Mesodermal cell (in vitro differentiated cells): ENCODE measurements at regions not wholly inside any gene's neighbourhood (a gene's known extent, or its start where the extent isn't known, plus 50 kb on each side); places are given as distances from the start of the nearest gene placed in this dataset.

Experiments used
- H3K27ac ChIP-seq: 2 replicates; pipeline ENCODE4 v1.7.0; 2013; ENCODE audit warnings: mild to moderate bottlenecking, low read depth, low read length, moderate library complexity; ENCODE audit not compliant: severe bottlenecking
- H3K36me3 ChIP-seq: 2 replicates; pipeline ENCODE4 v1.7.1; 2013; ENCODE audit warnings: mild to moderate bottlenecking, low read length, moderate library complexity; ENCODE audit not compliant: control insufficient read depth, insufficient read depth
- H3K4me1 ChIP-seq: one replicate; pipeline ENCODE4 v1.7.1; 2013; ENCODE audit warnings: mild to moderate bottlenecking, low read length; ENCODE audit not compliant: insufficient read depth, control insufficient read depth, poor library complexity, severe bottlenecking
- H3K4me3 ChIP-seq: 2 replicates; pipeline ENCODE4 v1.7.0; 2013; ENCODE audit warnings: low read length, control low read depth, mild to moderate bottlenecking; ENCODE audit not compliant: insufficient read depth, poor library complexity, severe bottlenecking; ENCODE audit errors: extremely low read depth
- H3K9me3 ChIP-seq: 2 replicates; pipeline ENCODE4 v1.7.1; 2013; ENCODE audit warnings: mild to moderate bottlenecking, low read length, moderate library complexity; ENCODE audit not compliant: control insufficient read depth
- WGBS, 2 experiments: methylation state at CpG; one replicate each; pipeline ENCODE4 v1.1.5; 2013; ENCODE audit warnings: missing lambda C conversion rate in 2 of 2; ENCODE audit not compliant: insufficient coverage in 2 of 2; 5-methylcytosine and 5-hydroxymethylcytosine counted together

- H3K36me3 ChIP-seq: peaks cover 12% of the 10 kb centered on the region
- H3K4me1 ChIP-seq: peaks cover 48% of the 10 kb centered on the region
- peak overlapping the region; percentile 87 for H3K4me3 ChIP-seq
- peak overlapping the region; percentile 84 for H3K27ac ChIP-seq
- 1% methylated on average over 27 to 30 of the region's 64 CpGs for WGBS, 2 experiments
- no peaks in the 10 kb centered on the region for H3K9me3 ChIP-seq
Observed at GRCh38 chr17:77372444-77373298, 231.9 kb downstream of the SEC14L1 start.

GRCh38 chr17:77373299-77374169, 232.8 kb downstream of the SEC14L1 start:
- Histone ChIP-seq H3K9me3 (no peaks in the 10 kb centered on the region), H3K36me3 (peaks cover 12% of the 10 kb centered on the region), H3K4me3 (peak overlapping the region; percentile 87), H3K4me1 (peaks cover 52% of the 10 kb centered on the region), H3K27ac (peak overlapping the region; percentile 88)
- WGBS, 2 experiments: 0 to 1% methylated on average over 60 to 71 of the region's 90 CpGs

DNA sequence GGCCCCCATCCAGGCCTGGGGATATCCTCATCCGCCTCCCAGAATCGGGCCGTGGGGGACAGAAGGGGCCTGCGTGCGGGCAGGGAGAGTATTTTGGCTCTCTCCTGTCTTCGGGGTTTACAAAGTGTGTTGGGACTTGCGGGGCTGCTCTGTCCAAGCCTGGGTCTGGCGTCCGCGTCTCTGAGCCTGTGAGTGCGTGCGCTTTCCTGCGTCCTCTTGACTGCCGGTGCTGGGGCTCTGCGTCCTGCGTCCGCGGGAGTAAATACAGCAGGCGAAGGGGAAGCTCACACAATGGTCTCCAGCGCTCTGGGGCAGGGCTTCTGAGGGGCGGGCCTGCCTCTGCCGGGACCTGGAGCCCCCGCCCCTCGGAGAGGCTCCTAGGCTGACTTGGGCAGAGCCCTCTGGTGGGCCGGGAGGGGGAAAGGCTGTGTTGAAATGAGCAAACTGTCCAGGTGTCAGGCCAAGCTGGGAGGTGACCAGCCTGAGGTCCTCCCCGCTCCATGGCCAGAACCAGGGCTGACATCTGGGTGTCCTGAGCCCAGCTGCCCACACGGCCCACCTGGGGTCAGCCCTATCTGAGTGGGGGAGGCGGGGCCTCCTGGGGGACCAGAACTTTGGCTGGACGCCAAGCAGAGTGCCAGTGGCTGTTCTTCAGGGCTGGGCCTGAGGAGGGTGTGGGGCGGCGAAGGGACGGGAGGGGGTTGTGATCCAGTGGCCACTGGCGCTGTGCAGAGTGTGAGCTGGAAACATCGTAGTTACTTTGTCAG, 233.6 kb downstream of the SEC14L1 start:
- WGBS, 2 experiments: 2% methylated on average over 20 to 27 of the region's 34 CpGs
- Histone ChIP-seq H3K36me3 (peaks cover 12% of the 10 kb centered on the region), H3K27ac (peak overlapping the region; percentile 88), H3K4me3 (peak overlapping the region; percentile 87), H3K9me3 (no peaks in the 10 kb centered on the region), H3K4me1 (peaks cover 52% of the 10 kb centered on the region)

DNA sequence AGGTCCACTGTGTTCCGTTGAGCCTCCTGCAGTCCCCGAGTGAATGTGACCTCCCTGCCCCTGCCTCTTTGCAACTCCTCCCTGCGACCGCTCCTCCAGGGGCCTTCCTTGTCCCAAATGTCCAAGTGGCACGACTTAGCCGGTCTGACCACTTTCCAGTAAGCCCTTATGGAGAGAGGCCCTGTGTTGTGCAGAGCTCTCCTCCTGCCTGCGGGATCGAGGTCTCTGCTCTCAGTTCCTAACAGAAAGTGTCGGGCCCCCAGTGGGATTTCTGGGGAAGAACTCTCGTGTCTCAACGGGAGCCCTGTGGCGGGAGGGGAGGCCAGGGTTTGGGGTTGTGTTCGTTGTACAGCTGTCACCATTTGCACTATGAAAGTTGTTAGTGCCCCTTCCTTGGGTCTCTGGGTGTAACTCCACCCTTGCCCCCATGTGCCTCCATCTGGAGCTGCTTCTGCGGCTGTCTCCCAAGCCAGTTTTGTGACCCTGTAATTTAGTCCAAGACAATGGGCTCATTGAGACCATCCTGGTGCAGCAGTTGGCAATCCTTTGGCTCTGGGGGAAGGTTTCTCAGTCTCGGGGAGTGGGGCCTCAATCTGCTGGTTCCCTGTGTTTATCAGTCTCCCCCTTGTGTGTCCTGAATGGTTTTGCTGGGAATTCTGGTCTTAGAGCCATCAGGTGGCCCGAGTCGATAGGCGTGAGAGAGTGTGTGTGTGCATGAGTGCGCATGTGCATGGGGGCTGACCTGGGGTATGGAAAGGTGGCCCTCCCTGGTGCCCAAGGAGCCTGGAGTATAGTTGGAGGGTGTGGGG, 234.5 kb downstream of the SEC14L1 start:
- peak overlapping the region; percentile 71 for H3K27ac ChIP-seq
- WGBS, 2 experiments: 54 to 64% methylated on average over 13 to 15 of the region's 19 CpGs
- H3K36me3 ChIP-seq: peaks cover 12% of the 10 kb centered on the region
- H3K9me3 ChIP-seq: no peaks in the 10 kb centered on the region
- peak overlapping the region; percentile 87 for H3K4me3 ChIP-seq
- peaks cover 51% of the 10 kb centered on the region for H3K4me1 ChIP-seq

GRCh38 chr17:77375917-77376651, 235.3 kb downstream of the SEC14L1 start:
- no peaks in the 10 kb centered on the region for H3K9me3 ChIP-seq
- peak overlapping the region; percentile 87 for H3K4me3 ChIP-seq
- H3K4me1 ChIP-seq: peaks cover 57% of the 10 kb centered on the region
- WGBS, 2 experiments: 67 to 72% methylated on average over 20 of the region's 20 CpGs
- H3K27ac ChIP-seq: peak overlapping the region; percentile 71
- H3K36me3 ChIP-seq: peaks cover 12% of the 10 kb centered on the region

GRCh38 chr17:77376795-77377709, 236.3 kb downstream of the SEC14L1 start:
- Histone ChIP-seq H3K9me3 (no peaks in the 10 kb centered on the region), H3K27ac (no peak overlapping the region), H3K4me3 (no peak overlapping the region), H3K36me3 (peaks cover 12% of the 10 kb centered on the region), H3K4me1 (peaks cover 53% of the 10 kb centered on the region)
- WGBS, 2 experiments: 94% methylated on average over 24 to 26 of the region's 31 CpGs

DNA sequence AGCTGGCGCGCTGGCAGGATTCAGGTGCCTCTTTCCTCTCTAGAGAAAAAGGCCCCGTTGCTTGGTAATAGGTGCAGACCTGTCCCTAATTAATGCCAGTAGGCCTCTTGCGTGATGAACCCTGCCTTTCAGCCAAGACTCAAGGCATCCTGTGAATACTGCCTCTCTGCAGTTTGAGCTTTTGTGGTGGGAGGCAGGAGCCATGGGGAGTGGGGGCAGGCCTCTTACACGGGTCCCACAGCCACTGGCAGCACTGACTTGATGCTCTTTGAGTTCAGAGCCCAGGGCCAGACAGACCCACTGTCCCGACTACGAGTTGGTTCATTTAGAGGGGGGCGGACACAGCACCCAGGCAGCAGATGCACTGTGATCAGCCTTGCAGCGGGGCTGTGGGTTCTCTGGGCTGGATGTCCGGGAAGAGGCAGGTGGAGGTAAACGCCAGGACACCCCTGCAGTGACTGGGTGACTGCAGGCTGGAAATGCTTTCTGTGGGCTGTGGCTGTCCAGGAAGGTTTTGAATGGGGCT, 237.0 kb downstream of the SEC14L1 start:
- 93 to 96% methylated on average over 11 of the region's 11 CpGs for WGBS, 2 experiments
- Histone ChIP-seq H3K9me3 (no peaks in the 10 kb centered on the region), H3K4me3 (no peak overlapping the region), H3K36me3 (peaks cover 12% of the 10 kb centered on the region), H3K27ac (no peak overlapping the region), H3K4me1 (peaks cover 56% of the 10 kb centered on the region)

DNA sequence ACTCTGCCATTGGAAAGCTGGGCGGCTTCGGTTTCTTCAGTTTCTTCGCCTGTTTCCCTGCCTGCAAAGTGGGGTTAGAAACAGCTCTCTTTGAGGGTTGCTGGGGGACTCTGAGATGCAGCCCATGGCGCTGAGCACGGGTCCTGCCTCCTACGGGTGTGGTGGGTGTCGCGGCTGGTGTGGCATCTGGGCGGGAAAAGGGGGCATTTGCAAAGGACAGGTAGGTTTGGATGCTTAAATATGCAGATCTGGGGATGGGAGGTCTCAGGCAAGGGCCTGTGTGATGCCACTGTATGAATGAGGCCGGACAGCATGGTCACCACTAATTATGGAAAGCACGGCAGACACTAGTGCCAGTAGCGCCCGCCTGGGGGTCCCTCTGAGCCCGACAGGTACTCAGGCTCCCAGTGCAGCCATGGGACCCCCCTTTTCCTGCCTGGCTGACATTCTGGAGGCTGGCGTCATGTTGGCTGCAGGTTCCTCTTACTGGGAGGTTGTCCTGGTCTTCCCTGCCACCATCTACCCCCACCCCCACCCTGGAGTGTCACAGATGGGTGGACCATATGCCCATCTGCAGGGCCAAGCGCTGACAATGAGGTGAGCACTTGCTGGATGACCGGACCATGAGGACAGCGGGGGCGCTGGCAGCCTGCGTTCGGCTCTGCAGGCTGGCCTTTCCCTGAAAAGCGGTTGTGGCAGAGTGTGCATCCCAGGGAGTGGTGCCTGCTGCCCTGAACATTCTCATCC, 237.7 kb downstream of the SEC14L1 start:
- Histone ChIP-seq H3K36me3 (peaks cover 12% of the 10 kb centered on the region), H3K4me1 (peaks cover 63% of the 10 kb centered on the region), H3K27ac (no peak overlapping the region), H3K9me3 (no peaks in the 10 kb centered on the region), H3K4me3 (no peak overlapping the region)
- 97 to 98% methylated on average over 21 to 22 of the region's 22 CpGs for WGBS, 2 experiments
